CD4-positive, alpha-beta memory T cell (primary cell): ENCODE measurements at regions not wholly inside any gene's neighbourhood (a gene's known extent, or its start where the extent isn't known, plus 50 kb on each side); places are given as distances from the start of the nearest gene placed in this dataset.

ENCODE experiments used
- CTCF ChIA-PET: fragments of 350-600 bp; sonication (Branson Sonifier 250); formaldehyde crosslinking; loops from one replicate; lab custom pipeline; 2021; ENCODE audit warnings: inconsistent platforms; ENCODE audit not compliant: partially characterized antibody; lab: Charles Lee
- POLR2A ChIA-PET: fragments of 350-600 bp; sonication (Branson Sonifier 250); formaldehyde crosslinking; loops from one replicate; lab custom pipeline; 2021; ENCODE audit not compliant: partially characterized antibody; lab: Charles Lee
- DNase-seq, 5 donors: peaks; one replicate each; pipeline versions ENCODE4 v3.0.0 to v3.0.0-alpha.2; 2020 to 2022; ENCODE audit warnings: mixed read lengths in 1 of 5
- H3K27ac ChIP-seq: one replicate; pipeline ENCODE4 v1.7.0; 2013; ENCODE audit warnings: low read depth, low read length
- H3K27me3 ChIP-seq: 2 replicates; pipeline ENCODE4 v1.7.0; 2013; ENCODE audit warnings: mild to moderate bottlenecking, low read length, moderate library complexity; ENCODE audit not compliant: insufficient read depth
- H3K36me3 ChIP-seq: 2 replicates; pipeline ENCODE4 v1.7.0; 2013; ENCODE audit warnings: mild to moderate bottlenecking, low read length, moderate library complexity; ENCODE audit not compliant: insufficient read depth
- H3K4me1 ChIP-seq: 2 replicates; pipeline ENCODE4 v1.7.0; 2013; ENCODE audit warnings: mild to moderate bottlenecking, low read length, moderate library complexity; ENCODE audit not compliant: insufficient read depth
- H3K4me3 ChIP-seq, 2 donors: one replicate each; pipeline ENCODE4 v1.7.0; 2013; ENCODE audit warnings: low read length in 2 of 2, mild to moderate bottlenecking in 1 of 2
- H3K9me3 ChIP-seq, 2 donors: one replicate each; pipeline ENCODE4 v1.7.0; 2013; ENCODE audit warnings: low read length in 2 of 2, control low read depth in 1 of 2; ENCODE audit not compliant: control insufficient read depth in 1 of 2
- H3K27ac Mint-ChIP-seq, 7 donors: one replicate each; pipeline ENCODE4 v1.8.0; 2020 to 2021; ENCODE audit warnings: mixed read lengths in 7 of 7, mild to moderate bottlenecking in 6 of 7, inconsistent platforms in 3 of 7, moderate library complexity in 3 of 7
- H3K27me3 Mint-ChIP-seq, 2 donors: one replicate each; pipeline ENCODE4 v1.8.0; 2020 to 2021; ENCODE audit warnings: mixed read lengths in 2 of 2
- H3K36me3 Mint-ChIP-seq, 2 donors: one replicate each; pipeline ENCODE4 v1.8.0; 2020 to 2021; ENCODE audit warnings: mixed read lengths in 2 of 2, inconsistent platforms in 1 of 2, mild to moderate bottlenecking in 1 of 2
- H3K4me1 Mint-ChIP-seq, 4 donors: one replicate each; pipeline ENCODE4 v1.8.0; 2020 to 2021; ENCODE audit warnings: mixed read lengths in 4 of 4, mild to moderate bottlenecking in 1 of 4
- H3K4me3 Mint-ChIP-seq, 8 donors: one replicate each; pipeline ENCODE4 v1.8.0; 2020 to 2021; ENCODE audit warnings: mixed read lengths in 8 of 8, mild to moderate bottlenecking in 7 of 8, moderate library complexity in 6 of 8, inconsistent platforms in 3 of 8
- H3K9me3 Mint-ChIP-seq, 8 donors: one replicate each; pipeline ENCODE4 v1.8.0; 2020 to 2021; ENCODE audit warnings: mixed read lengths in 8 of 8, mild to moderate bottlenecking in 5 of 8, inconsistent platforms in 3 of 8, moderate library complexity in 1 of 8
- intact Hi-C: fragments of 100-400 bp; cut with micrococcal nuclease; formaldehyde crosslinking; loops from one replicate; pipeline ENCODE4 v1.15.1; 2023

DNA sequence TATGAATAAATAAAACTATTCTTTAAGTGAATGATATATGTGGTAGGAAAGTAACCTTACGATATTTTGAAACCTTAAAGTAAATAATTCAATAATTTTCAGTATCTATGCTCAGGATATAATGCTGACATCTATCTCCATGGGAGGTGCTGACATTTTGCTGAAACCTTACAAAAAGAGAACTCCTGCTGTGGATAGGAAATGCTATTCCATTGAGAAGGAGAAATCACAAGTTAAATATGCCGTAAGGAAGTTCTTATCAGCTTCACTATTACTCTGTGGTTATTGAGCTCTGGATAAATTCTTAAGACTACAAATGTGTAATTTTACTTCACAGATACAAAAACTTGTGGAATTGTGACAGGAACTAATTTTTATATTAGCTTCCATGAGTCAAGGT, 722.1 kb downstream of the TMTC2 start:
- Mint-ChIP-seq H3K27me3 (no peaks in the 10 kb centered on the region), H3K4me1 (no peaks in the 10 kb centered on the region), H3K9me3 (peaks cover 0 to 5% (median 1%) of the 10 kb centered on the region in 8 donors), H3K36me3 (no peaks in the 10 kb centered on the region), H3K4me3 (no peak overlapping the region), H3K27ac (no peak overlapping the region)
- H3K4me1 ChIP-seq, result no peaks in the 10 kb centered on the region
- H3K4me3 ChIP-seq, result no peak overlapping the region
- no peaks in the 10 kb centered on the region for H3K9me3 ChIP-seq
- ChIA-PET POLR2A (no interaction called here), CTCF (no interaction called here)
- H3K27me3 ChIP-seq, result no peaks in the 10 kb centered on the region
- no peak overlapping the region for H3K27ac ChIP-seq
- intact Hi-C loops, result no loop called here
- H3K36me3 ChIP-seq, result no peaks in the 10 kb centered on the region
- no peak for DNase-seq

DNA sequence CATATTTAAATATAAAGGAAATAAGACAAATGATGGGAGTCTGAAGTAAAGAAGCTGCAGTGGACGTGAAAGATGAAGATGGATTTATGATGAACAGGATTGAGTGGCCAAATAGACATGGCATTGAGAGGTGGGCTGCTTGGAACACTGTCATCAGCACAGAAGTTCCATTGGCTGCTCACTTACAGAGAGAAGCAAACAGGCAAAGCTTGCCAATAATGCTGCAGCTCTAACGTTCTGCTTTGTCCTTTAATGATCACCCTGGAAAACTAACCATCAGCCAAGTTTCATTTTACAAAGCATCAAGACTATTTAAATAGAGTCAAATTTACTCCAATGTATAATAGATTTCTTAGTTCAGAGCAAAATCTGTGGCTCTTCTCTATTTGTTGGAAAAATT, 721.4 kb downstream of the TMTC2 start:
- H3K4me3 ChIP-seq, result no peak overlapping the region
- CTCF ChIA-PET, result no interaction called here
- H3K9me3 ChIP-seq, result no peaks in the 10 kb centered on the region
- H3K9me3 Mint-ChIP-seq, result peaks cover 0 to 5% (median 1%) of the 10 kb centered on the region in 8 donors
- no peaks in the 10 kb centered on the region for H3K27me3 ChIP-seq
- no peaks in the 10 kb centered on the region for H3K4me1 Mint-ChIP-seq
- H3K27ac ChIP-seq, result no peak overlapping the region
- no peaks in the 10 kb centered on the region for H3K36me3 Mint-ChIP-seq
- H3K4me3 Mint-ChIP-seq, result no peak overlapping the region
- intact Hi-C loops, result no loop called here
- POLR2A ChIA-PET, result no interaction called here
- no peaks in the 10 kb centered on the region for H3K36me3 ChIP-seq
- no peak overlapping the region for H3K27ac Mint-ChIP-seq
- DNase-seq, result no peak
- no peaks in the 10 kb centered on the region for H3K4me1 ChIP-seq
- no peaks in the 10 kb centered on the region for H3K27me3 Mint-ChIP-seq

DNA sequence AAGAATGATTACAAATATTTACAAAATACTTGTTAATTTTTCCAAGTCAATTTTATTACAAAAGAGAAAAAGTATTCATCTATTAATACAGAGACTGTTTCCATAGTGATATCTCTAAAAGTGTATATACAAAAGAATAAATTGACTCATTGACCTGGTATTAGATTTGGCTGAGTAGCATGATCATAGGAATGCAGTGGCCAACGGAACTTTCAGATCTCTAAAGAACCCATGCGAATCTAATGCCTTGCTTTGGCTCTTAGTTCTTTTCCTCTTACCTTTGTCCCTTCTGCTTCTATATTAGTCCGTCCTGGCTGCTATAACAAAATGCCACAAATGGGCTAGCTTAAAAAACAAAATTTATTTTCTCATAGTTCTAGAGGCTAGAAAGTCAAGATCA, 717.8 kb downstream of the TMTC2 start:
- POLR2A ChIA-PET, result no interaction called here
- Mint-ChIP-seq H3K36me3 (no peaks in the 10 kb centered on the region), H3K4me1 (no peaks in the 10 kb centered on the region)

DNA sequence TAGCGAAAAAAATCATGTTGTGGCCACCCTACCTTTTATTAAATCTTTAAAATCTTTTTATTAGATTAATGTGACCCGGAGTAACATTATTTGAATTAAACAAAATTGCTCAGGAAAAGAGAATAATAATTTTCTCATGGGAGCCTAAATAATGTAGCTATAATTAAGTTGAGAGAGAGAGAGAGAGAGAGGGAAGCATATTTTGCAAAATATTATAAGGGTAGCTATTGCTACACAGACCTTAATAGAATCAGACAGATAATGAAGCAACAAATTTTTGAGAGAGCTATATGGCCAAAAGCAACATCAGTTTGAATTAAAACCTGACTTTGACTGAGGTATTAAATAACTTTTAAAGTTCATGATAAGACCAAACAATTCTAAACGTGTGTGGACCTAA, 703.5 kb downstream of the TMTC2 start:
- H3K4me1 Mint-ChIP-seq, result no peaks in the 10 kb centered on the region
- no peaks in the 10 kb centered on the region for H3K36me3 Mint-ChIP-seq
- Histone ChIP-seq H3K27me3 (no peaks in the 10 kb centered on the region), H3K36me3 (no peaks in the 10 kb centered on the region), H3K4me1 (no peaks in the 10 kb centered on the region), H3K27ac (no peak overlapping the region), H3K4me3 (no peak overlapping the region), H3K9me3 (no peaks in the 10 kb centered on the region)
- no peaks in the 10 kb centered on the region for H3K27me3 Mint-ChIP-seq
- H3K9me3 Mint-ChIP-seq, result peaks cover 0 to 2% (median 0%) of the 10 kb centered on the region in 8 donors
- H3K4me3 Mint-ChIP-seq, result no peak overlapping the region
- POLR2A ChIA-PET, result no interaction called here
- no peak for DNase-seq
- no peak overlapping the region for H3K27ac Mint-ChIP-seq
- intact Hi-C loops, result no loop called here
- CTCF ChIA-PET, result interaction anchor here (1.4 kb wide), 1 partner anchor 10 kb away, joined by 3 read pairs; no protein-coding TSS in a partner anchor

More for the DNA sequence above, 717.8 kb downstream of the TMTC2 start:
- no peaks in the 10 kb centered on the region for H3K36me3 ChIP-seq
- Mint-ChIP-seq H3K9me3 (peaks cover 0 to 7% (median 1%) of the 10 kb centered on the region in 8 donors), H3K27me3 (no peaks in the 10 kb centered on the region), H3K27ac (no peak overlapping the region), H3K4me3 (no peak overlapping the region)
- DNase-seq, result no peak
- no peaks in the 10 kb centered on the region for H3K4me1 ChIP-seq
- H3K4me3 ChIP-seq, result no peak overlapping the region
- intact Hi-C loops, result no loop called here
- H3K27me3 ChIP-seq, result no peaks in the 10 kb centered on the region
- H3K9me3 ChIP-seq, result no peaks in the 10 kb centered on the region
- H3K27ac ChIP-seq, result no peak overlapping the region
- CTCF ChIA-PET, result no interaction called here

DNA sequence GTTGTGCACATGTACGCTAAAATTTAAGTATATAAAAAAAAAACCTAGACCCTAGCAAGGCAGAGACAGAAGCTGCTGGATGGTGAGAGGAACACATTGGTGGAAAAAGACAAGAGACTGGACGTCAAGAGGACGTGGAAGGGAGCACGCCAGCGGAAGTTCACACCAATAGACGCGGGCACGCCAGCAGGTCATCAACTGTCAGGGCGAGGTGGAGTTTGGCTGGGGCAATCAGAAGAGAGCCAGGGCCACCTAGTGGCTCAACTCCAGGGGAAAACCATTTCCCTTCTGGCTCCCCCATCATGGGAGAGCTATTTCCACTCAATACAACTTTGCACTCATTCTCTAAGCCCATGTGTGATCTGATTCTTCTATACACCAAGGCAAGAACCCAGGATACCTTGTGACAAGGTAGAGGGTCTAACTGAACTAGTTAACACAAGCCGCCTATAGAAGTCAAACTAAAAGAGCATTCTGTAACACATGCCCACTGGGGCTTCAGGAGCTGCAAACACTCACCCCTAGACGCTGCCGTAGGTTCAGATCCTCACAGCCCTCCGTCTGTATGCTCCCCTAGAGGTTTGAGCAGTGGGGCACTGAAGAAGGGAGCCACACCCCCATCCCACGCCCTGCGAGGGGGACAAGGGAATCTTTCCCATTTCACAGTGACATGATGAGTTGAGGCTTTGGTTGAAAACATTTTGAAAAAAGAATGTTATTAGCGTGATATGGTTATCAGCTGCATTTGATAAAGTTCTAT, 702.7 kb downstream of the TMTC2 start:
- Histone ChIP-seq H3K4me3 (no peak overlapping the region), H3K27me3 (no peaks in the 10 kb centered on the region), H3K4me1 (no peaks in the 10 kb centered on the region), H3K36me3 (no peaks in the 10 kb centered on the region), H3K27ac (no peak overlapping the region), H3K9me3 (no peaks in the 10 kb centered on the region)
- H3K4me3 Mint-ChIP-seq, result no peak overlapping the region
- peaks cover 0 to 2% (median 0%) of the 10 kb centered on the region in 8 donors for H3K9me3 Mint-ChIP-seq
- DNase-seq, result no peak
- H3K27ac Mint-ChIP-seq, result no peak overlapping the region
- no peaks in the 10 kb centered on the region for H3K27me3 Mint-ChIP-seq
- CTCF ChIA-PET, result interaction anchor here (1.4 kb wide), 1 partner anchor 10 kb away, joined by 3 read pairs; no protein-coding TSS in a partner anchor
- POLR2A ChIA-PET, result no interaction called here
- intact Hi-C loops, result loop anchor here (10.0 kb wide), 1 partner anchor 705 kb away; the partner anchor contains the start of gene TMTC2
- H3K36me3 Mint-ChIP-seq, result no peaks in the 10 kb centered on the region
- H3K4me1 Mint-ChIP-seq, result no peaks in the 10 kb centered on the region

DNA sequence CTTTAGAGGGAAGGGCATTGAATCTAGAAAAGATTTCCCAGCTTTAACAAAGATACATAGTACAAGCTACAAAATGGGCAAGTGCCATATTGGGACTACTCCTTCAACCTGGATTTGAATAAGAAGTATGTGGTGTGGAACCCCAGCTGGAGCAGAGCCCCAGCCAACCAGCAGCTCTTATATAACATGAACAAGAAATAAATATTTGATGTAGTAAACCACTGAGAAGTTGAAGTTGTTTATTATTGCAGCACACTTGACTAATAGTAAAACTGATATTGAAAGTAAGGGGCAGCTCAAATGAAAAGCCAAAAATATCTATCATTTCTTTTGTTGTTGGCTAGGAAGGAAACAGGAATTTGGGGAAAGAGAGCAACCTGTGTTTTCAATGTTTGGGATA, 701.8 kb downstream of the TMTC2 start:
- no peaks in the 10 kb centered on the region for H3K36me3 Mint-ChIP-seq

DNA sequence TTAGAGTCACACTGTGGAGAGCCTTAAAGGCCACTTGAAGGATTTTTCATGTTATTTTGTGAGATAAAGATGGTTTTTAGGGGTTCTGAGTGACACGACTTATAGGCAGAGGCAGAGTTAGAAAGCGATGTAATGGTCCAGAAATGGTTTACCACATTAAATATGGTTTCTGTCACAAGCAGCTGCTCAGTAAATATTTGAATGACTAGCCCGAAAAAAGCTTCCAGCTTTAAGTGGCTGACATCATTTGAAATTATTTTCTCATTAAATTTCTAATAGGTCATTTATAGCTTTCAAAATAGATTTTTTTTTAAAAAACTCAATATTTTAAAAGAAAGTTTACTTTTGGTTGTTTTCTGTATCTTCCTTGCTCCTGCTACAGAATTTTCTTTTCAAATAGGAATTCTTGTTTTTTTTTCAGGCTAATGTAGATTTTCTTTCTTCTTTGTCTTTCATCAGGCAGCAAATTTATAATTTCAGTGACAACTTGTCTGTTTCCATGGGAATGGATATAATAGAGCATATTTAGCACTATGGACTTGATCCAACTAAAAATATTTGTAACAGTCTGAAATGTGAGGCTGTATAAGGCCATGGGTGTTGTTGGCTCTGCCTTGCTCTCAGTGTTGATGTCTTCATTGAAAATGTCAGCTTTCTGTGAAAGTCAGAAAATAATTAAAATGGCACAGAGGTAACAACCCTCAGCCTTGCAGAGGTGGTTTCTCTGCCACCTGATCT, 700.0 kb downstream of the TMTC2 start:
- Mint-ChIP-seq H3K4me1 (no peaks in the 10 kb centered on the region), H3K9me3 (peaks cover 0 to 2% (median 0%) of the 10 kb centered on the region in 8 donors), H3K36me3 (no peaks in the 10 kb centered on the region), H3K27ac (no peak overlapping the region), H3K4me3 (no peak overlapping the region), H3K27me3 (no peaks in the 10 kb centered on the region)
- ChIA-PET POLR2A (no interaction called here), CTCF (no interaction called here)
- Histone ChIP-seq H3K4me1 (no peaks in the 10 kb centered on the region), H3K9me3 (no peaks in the 10 kb centered on the region), H3K27ac (no peak overlapping the region), H3K4me3 (no peak overlapping the region), H3K27me3 (no peaks in the 10 kb centered on the region), H3K36me3 (no peaks in the 10 kb centered on the region)
- intact Hi-C loops, result loop anchor here (10.0 kb wide), 1 partner anchor 702 kb away; the partner anchor contains the start of gene TMTC2
- no peak for DNase-seq

More for the DNA sequence above, 701.8 kb downstream of the TMTC2 start:
- H3K27ac Mint-ChIP-seq, result no peak overlapping the region
- no peak overlapping the region for H3K27ac ChIP-seq
- CTCF ChIA-PET, result no interaction called here
- H3K9me3 Mint-ChIP-seq, result peaks cover 0 to 2% (median 0%) of the 10 kb centered on the region in 8 donors
- H3K9me3 ChIP-seq, result no peaks in the 10 kb centered on the region
- H3K27me3 Mint-ChIP-seq, result no peaks in the 10 kb centered on the region
- no peak overlapping the region for H3K4me3 ChIP-seq
- no peaks in the 10 kb centered on the region for H3K27me3 ChIP-seq
- no peaks in the 10 kb centered on the region for H3K4me1 ChIP-seq
- intact Hi-C loops, result loop anchor here (10.0 kb wide), 1 partner anchor 704 kb away; the partner anchor contains the start of gene TMTC2
- no peak for DNase-seq
- H3K4me3 Mint-ChIP-seq, result no peak overlapping the region
- POLR2A ChIA-PET, result no interaction called here
- H3K4me1 Mint-ChIP-seq, result no peaks in the 10 kb centered on the region
- H3K36me3 ChIP-seq, result no peaks in the 10 kb centered on the region
